Epithelial cell of proximal tubule (primary cell): ENCODE measurements at regions not wholly inside any gene's neighbourhood (a gene's known extent, or its start where the extent isn't known, plus 50 kb on each side); places are given as distances from the start of the nearest gene placed in this dataset.

Experiments used
- DNase-seq: peaks from one replicate; pipeline ENCODE4 v3.0.0-alpha.2; 2011; ENCODE audit warnings: low read depth
- H3K4me3 ChIP-seq: 2 replicates; pipeline ENCODE4 v1.5.1; 2011; ENCODE audit warnings: low read depth, mild to moderate bottlenecking, low read length
- TF ChIP-seq, protein P1 (sequence below): conservative IDR thresholded peaks from 2 replicates; pipeline ENCODE4 v1.5.1; 2012; ENCODE audit warnings: low read depth, mild to moderate bottlenecking, low read length

DNA sequence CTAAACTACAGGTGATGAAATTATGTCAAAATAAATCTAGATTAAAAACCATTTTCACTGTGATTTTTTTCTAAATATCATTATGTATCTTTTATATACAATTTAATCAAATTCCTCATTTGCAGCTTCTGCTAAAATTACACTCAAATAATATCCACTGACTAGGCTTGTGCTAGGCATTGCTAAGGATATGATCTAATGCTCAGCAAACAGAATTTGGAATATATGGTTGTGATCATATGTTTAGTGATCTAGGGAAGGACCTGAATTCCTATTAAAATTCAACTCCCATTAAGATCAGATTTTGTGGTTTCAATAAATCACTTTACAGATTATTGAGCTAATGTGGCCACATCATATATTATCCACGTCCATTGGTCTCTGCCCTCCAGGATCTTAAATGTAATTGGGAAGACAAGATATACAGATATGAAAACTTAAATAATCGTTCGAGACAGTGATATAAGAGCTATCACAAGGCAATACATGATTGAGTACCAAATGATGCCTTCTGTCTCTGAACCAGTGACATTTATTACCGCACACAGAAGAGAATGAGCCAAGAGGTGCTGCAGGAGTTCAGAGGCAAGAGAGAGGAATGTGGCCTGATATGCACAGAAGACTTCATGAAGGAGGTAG, 206.0 kb upstream of the RPS6KA3 start:
- no peak for DNase-seq
- no peak overlapping the region for H3K4me3 ChIP-seq
- TF ChIP-seq, protein P1, sequence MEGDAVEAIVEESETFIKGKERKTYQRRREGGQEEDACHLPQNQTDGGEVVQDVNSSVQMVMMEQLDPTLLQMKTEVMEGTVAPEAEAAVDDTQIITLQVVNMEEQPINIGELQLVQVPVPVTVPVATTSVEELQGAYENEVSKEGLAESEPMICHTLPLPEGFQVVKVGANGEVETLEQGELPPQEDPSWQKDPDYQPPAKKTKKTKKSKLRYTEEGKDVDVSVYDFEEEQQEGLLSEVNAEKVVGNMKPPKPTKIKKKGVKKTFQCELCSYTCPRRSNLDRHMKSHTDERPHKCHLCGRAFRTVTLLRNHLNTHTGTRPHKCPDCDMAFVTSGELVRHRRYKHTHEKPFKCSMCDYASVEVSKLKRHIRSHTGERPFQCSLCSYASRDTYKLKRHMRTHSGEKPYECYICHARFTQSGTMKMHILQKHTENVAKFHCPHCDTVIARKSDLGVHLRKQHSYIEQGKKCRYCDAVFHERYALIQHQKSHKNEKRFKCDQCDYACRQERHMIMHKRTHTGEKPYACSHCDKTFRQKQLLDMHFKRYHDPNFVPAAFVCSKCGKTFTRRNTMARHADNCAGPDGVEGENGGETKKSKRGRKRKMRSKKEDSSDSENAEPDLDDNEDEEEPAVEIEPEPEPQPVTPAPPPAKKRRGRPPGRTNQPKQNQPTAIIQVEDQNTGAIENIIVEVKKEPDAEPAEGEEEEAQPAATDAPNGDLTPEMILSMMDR = no peak

DNA sequence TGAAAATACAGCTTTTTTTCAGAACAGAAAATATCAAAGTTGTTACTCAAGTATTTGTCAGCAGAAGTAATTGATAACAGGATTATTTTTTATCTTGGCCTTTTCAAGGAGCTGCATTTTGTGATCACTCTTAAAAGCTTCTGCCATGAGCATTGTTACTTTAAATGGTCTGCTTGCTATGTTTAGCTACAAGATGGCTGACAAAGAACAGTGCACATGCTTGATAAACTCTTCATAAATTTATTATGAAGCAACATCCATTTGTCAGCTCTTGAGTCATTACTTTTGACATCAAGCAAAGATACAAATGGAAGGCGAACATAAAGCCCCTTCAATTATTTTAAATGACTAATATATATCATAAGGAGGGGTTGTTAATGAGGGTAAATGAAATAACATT, 205.4 kb upstream of the RPS6KA3 start:
- TF ChIP-seq, protein P1 = no peak
- no peak for DNase-seq
- no peak overlapping the region for H3K4me3 ChIP-seq

DNA sequence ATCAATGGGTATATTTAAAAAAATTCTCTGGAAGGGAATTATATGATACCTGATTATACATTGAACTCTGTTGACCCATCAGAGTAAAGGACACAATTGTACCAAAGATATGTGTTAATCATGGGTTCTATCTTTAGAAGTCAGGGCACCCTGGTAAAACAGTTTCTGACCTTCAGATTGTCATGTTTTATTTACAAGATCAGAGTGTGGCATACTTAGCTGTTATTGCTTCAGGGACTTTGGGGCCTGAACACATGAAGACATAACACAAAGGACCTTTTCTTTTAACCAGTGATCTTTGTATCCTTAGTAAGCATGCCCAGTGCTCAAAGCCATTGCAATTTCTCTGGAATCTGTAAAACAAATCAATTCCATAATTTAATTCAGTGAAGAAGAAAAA, 204.8 kb upstream of the RPS6KA3 start:
- H3K4me3 ChIP-seq = no peak overlapping the region
- TF ChIP-seq, protein P1 = no peak
- DNase-seq = no peak

DNA sequence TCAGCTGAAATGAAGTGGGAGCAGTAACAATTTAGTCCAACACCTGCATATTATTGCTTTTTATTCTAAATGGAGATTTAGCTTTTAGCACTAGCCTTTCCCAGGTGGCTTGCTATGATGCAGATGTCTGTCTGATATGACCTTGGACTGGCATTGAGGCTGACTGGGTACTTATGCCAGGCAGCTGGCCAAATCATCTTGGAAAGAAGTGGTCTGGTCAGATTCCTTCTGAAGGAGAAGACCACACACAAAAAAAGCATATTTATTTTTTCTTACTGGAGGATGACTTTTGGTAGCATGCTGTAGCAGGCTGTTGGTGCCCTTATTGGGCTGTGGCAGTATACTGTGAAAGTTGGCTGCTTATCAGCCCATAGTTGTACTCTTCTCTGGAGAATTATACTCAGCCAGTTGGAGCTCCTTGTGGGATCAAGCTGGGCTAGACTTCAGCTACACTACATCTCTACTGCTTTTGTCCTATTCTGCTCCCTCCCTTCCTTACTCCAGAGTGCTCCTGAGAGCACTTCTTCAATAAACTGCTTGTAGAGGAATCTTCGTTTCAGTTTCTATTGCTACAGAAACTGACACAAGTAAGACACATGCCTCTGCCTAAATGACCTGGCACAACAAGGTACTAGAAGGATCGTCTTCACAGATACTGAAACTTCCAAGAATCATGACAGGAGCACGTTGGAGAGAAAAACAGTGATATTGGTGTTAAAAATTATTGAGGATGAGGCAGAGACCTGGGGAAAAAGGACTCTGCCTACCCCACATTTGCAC, 196.8 kb upstream of the RPS6KA3 start:
- no peak overlapping the region for H3K4me3 ChIP-seq
- TF ChIP-seq, protein P1 = no peak
- no peak for DNase-seq

DNA sequence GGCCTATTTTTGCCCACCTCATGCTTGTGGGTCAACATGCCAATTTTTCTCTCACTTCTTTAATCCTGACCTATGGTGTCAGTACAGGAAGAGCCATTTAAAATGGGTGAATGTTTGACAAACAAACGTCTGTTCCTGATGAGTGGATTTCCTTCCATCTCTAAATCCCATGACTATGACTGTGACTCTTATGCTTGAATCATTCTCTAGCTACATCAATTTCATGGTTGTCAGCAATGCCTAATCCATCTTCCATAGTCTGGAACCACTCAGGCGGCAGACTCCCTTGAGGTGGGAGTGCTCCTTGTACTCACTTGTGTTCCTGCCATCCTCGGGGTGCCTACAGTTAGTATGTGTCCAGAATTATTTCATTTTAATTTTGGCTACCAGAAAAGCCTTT, 194.9 kb upstream of the RPS6KA3 start:
- DNase-seq = peak; percentile 81
- H3K4me3 ChIP-seq = no peak overlapping the region
- TF ChIP-seq, protein P1 = no peak

DNA sequence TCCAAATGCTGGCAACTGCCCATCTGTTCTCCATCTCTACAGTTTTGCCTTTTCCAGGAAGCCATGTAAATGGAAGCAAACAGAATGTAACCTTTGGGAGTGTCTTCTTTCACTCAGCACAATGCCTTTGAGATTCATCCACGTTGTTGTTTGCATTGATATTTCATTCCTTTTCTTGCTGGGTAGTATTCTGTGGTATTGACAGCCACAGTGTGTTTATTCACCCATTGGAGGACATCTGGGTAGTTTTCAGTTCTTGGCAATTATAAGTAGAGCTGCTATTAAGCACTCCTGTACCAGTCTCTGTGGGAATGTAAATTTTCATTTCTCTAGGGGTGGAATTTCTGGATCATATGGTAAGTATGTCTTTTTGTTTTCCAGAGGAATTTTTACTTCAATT, 194.3 kb upstream of the RPS6KA3 start:
- no peak overlapping the region for H3K4me3 ChIP-seq
- DNase-seq = peak; percentile 6
- TF ChIP-seq, protein P1 = no peak
